IMR-90 (cell line): ENCODE measurements at regions not wholly inside any gene's neighbourhood (a gene's known extent, or its start where the extent isn't known, plus 50 kb on each side); places are given as distances from the start of the nearest gene placed in this dataset.

Source experiments
- ATAC-seq: fragments of 200-7000 bp; cut with Tn5 transposase; 2 replicates; pipeline ENCODE4 v1.9.1; 2020; ENCODE audit warnings: low read depth, mild to moderate bottlenecking, moderate library complexity
- BruUV-seq: library from RNA; stranded (reverse); fragments of 400-500 nt; replicated peaks from 2 replicates; lab custom pipeline; 2021; lab: Mats Ljungman, UMichigan
- CTCF ChIA-PET: fragments of 300-600 bp; formaldehyde crosslinking; extraction: SDS; loops from one replicate; lab custom pipeline; 2021; ENCODE audit warnings: antibody characterized with exemption; lab: Yijun Ruan, JAX
- POLR2A ChIA-PET: fragments of 300-600 bp; sonication (Branson Sonifier 250); formaldehyde crosslinking; loops from one replicate; lab custom pipeline; 2022; ENCODE audit warnings: antibody characterized with exemption; ENCODE audit not compliant: unreplicated experiment; lab: Charles Lee
- DNase-seq: peaks from one replicate; pipeline ENCODE4 v3.0.0; 2013
- H2AFZ ChIP-seq: replicated peaks from 2 replicates; pipeline ENCODE3; 2013; ENCODE audit warnings: low read length, mild to moderate bottlenecking; ENCODE audit not compliant: poor library complexity
- H2AK5ac ChIP-seq: 2 replicates; pipeline ENCODE4 v1.6.1; 2013; ENCODE audit warnings: low read depth, low read length, inconsistent platforms
- H2AK9ac ChIP-seq: replicated peaks from 2 replicates; pipeline ENCODE3; 2013; ENCODE audit warnings: mild to moderate bottlenecking, low read depth, low read length, moderate library complexity; ENCODE audit not compliant: poor library complexity
- H2BK120ac ChIP-seq: 2 replicates; pipeline ENCODE4 v1.6.1; 2013; ENCODE audit warnings: low read depth, low read length, inconsistent platforms
- H2BK15ac ChIP-seq: 3 replicates; pipeline ENCODE4 v1.6.1; 2013; ENCODE audit warnings: low read depth, low read length, inconsistent platforms
- H2BK20ac ChIP-seq: 2 replicates; pipeline ENCODE4 v1.6.1; 2013; ENCODE audit warnings: low read depth, mild to moderate bottlenecking, inconsistent platforms, low read length, moderate library complexity
- H2BK5ac ChIP-seq: 2 replicates; pipeline ENCODE4 v1.6.1; 2013; ENCODE audit warnings: mild to moderate bottlenecking, low read depth, low read length, inconsistent platforms; ENCODE audit not compliant: poor library complexity, severe bottlenecking
- H3K14ac ChIP-seq: replicated peaks from 2 replicates; pipeline ENCODE4 v1.6.1; 2013; ENCODE audit warnings: low read depth, low read length, inconsistent platforms
- H3K18ac ChIP-seq: 2 replicates; pipeline ENCODE4 v1.6.1; 2013; ENCODE audit warnings: low read depth, low read length, control low read depth
- H3K23ac ChIP-seq: 2 replicates; pipeline ENCODE4 v1.6.1; 2013; ENCODE audit warnings: low read depth, low read length, inconsistent platforms
- H3K27ac ChIP-seq: 2 replicates; pipeline ENCODE4 v1.5.1; 2013; ENCODE audit warnings: mild to moderate bottlenecking, control low read depth, low read length; ENCODE audit not compliant: insufficient read depth
- H3K27me3 ChIP-seq: 2 replicates; pipeline ENCODE4 v1.6.1; 2013; ENCODE audit warnings: low read length; ENCODE audit not compliant: control insufficient read depth, insufficient read depth
- H3K36me3 ChIP-seq: 2 replicates; pipeline ENCODE4 v1.6.1; 2013; ENCODE audit warnings: low read length, mixed read lengths; ENCODE audit not compliant: control insufficient read depth, insufficient read depth
- H3K4ac ChIP-seq: 2 replicates; pipeline ENCODE4 v1.6.1; 2013; ENCODE audit warnings: low read depth, low read length, inconsistent platforms
- H3K4me1 ChIP-seq: 2 replicates; pipeline ENCODE4 v1.6.1; 2013; ENCODE audit warnings: low read length, mixed read lengths; ENCODE audit not compliant: control insufficient read depth, insufficient read depth
- H3K4me2 ChIP-seq: 2 replicates; pipeline ENCODE4 v1.6.1; 2013; ENCODE audit warnings: low read depth, mild to moderate bottlenecking, control low read depth, low read length, moderate library complexity
- H3K4me3 ChIP-seq: 2 replicates; pipeline ENCODE4 v1.5.1; 2013; ENCODE audit warnings: low read depth, mild to moderate bottlenecking, control low read depth, low read length, moderate library complexity; ENCODE audit not compliant: insufficient read depth
- H3K56ac ChIP-seq: 2 replicates; pipeline ENCODE4 v1.6.1; 2013; ENCODE audit warnings: low read length, inconsistent platforms; ENCODE audit not compliant: insufficient read depth; ENCODE audit errors: extremely low read depth
- H3K79me1 ChIP-seq, 2 experiments: 2 replicates each; pipeline ENCODE4 v1.6.1; 2013; ENCODE audit warnings: low read length in 2 of 2, inconsistent platforms in 1 of 2, low read depth in 1 of 2
- H3K9ac ChIP-seq: 2 replicates; pipeline ENCODE4 v1.6.1; 2013; ENCODE audit warnings: low read depth, low read length, control low read depth
- H3K9me1 ChIP-seq: 2 replicates; pipeline ENCODE4 v1.6.1; 2013; ENCODE audit warnings: low read length, inconsistent platforms; ENCODE audit not compliant: insufficient read depth
- H3K9me3 ChIP-seq: 2 replicates; pipeline ENCODE4 v1.6.1; 2013; ENCODE audit warnings: low read length; ENCODE audit not compliant: control insufficient read depth, insufficient read depth
- H4K20me1 ChIP-seq: 2 replicates; pipeline ENCODE4 v1.6.1; 2013; ENCODE audit warnings: low read length, inconsistent platforms; ENCODE audit not compliant: insufficient read depth
- H4K5ac ChIP-seq: 2 replicates; pipeline ENCODE4 v1.6.1; 2013; ENCODE audit warnings: mild to moderate bottlenecking, low read depth, low read length, control low read depth
- H4K8ac ChIP-seq, 2 experiments: 2 replicates each; pipeline ENCODE4 v1.6.1; 2013; ENCODE audit warnings: low read depth in 2 of 2, low read length in 2 of 2, control low read depth in 1 of 2, inconsistent platforms in 1 of 2
- H4K91ac ChIP-seq: 2 replicates; pipeline ENCODE4 v1.6.1; 2013; ENCODE audit warnings: low read depth, low read length, inconsistent platforms; ENCODE audit not compliant: insufficient read depth
- CHD1 ChIP-seq: IDR thresholded peaks from 2 replicates; pipeline ENCODE4 v1.6.1; 2012; ENCODE audit warnings: low read depth, low read length, improper control_type of control experiment
- POLR2A ChIP-seq: IDR thresholded peaks from 2 replicates; pipeline ENCODE4 v1.6.1; 2012; ENCODE audit warnings: mild to moderate bottlenecking, low read depth, low read length
- RFX5 ChIP-seq: IDR thresholded peaks from 2 replicates; pipeline ENCODE4 v1.8.0; 2012; ENCODE audit warnings: low read depth, mild to moderate bottlenecking, low read length, moderate library complexity
- WGBS, 2 experiments: methylation state at CpG; one replicate each; pipeline versions ENCODE4 v1.1.5 to v1.1.7; 2013; ENCODE audit warnings: missing lambda C conversion rate in 2 of 2; ENCODE audit not compliant: insufficient read length in 1 of 2; ENCODE audit errors: extremely low coverage in 2 of 2; 5-methylcytosine and 5-hydroxymethylcytosine counted together
- dilution Hi-C: fragments of 300-500 bp; cut with HindIII; formaldehyde crosslinking; loops from one replicate; pipeline ENCODE4 v1.14.3; 2018; ENCODE audit warnings: low sequenced_read_pairs; ENCODE audit not compliant: unreplicated experiment
- in situ Hi-C: fragments of 300-500 bp; cut with MboI; formaldehyde crosslinking; loops from 3 replicates; pipeline ENCODE4 v1.14.3; 2019; ENCODE audit warnings: low sequenced_read_pairs, inconsistent platforms, mixed read lengths
- intact Hi-C: fragments of 100-400 bp; cut with micrococcal nuclease; formaldehyde crosslinking; loops from 2 replicates; pipeline ENCODE4 v1.10.0; 2022

DNA sequence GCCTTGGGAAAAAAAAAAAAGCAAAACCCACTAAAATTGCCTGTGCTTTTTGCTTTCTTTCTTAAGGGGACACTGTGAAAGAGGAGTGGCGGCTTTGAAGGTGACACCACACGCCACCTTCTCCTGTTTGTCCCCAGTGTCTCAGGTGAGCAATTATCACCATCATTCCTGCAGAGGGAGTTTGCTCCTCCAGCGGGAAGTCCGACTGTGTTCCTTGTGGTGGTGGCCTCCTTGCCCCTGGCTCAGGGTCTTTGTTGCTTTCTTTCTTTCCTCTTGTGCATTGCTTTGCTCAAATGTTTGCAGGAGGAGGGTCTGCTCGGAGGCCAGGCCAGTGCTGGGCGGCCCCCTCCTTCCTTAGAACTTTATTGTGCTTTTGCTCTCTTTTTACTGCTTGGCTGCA, 164.3 kb upstream of the CXCR4 start:
- Histone ChIP-seq H3K4ac (no peak overlapping the region), H2AK9ac (no peak overlapping the region), H2AK5ac (no peak overlapping the region), H3K9me1 (no peaks in the 10 kb centered on the region), H3K14ac (no peak overlapping the region), H3K9ac (no peak overlapping the region), H2BK20ac (no peak overlapping the region), H3K27me3 (no peaks in the 10 kb centered on the region), H3K36me3 (no peaks in the 10 kb centered on the region), H3K4me3 (no peak overlapping the region), H3K56ac (no peak overlapping the region), H3K79me1 (no peaks in the 10 kb centered on the region), H4K91ac (no peak overlapping the region), H4K20me1 (no peaks in the 10 kb centered on the region), H3K18ac (no peak overlapping the region), H2AFZ (no peak overlapping the region), H3K27ac (no peak overlapping the region), H2BK5ac (no peak overlapping the region), H3K4me2 (no peak overlapping the region), H2BK15ac (no peak overlapping the region), H3K4me1 (no peaks in the 10 kb centered on the region), H3K23ac (no peak overlapping the region), H4K8ac (no peak overlapping the region), H4K5ac (no peak overlapping the region), H3K9me3 (no peaks in the 10 kb centered on the region), H2BK120ac (no peak overlapping the region)
- POLR2A ChIA-PET, result no interaction called here
- BruUV-seq, result no TSS peak
- ATAC-seq, result no peak
- intact Hi-C loops (no loop called here), dilution Hi-C loops (no loop called here), in situ Hi-C loops (no loop called here)
- no peak for DNase-seq
- TF ChIP-seq RFX5, result no peak
- TF ChIP-seq POLR2A, result no peak
- no peak for TF ChIP-seq CHD1
- WGBS, 2 experiments, result no CpG with 5 or more reads among the region's 6 CpGs
- CTCF ChIA-PET, result no interaction called here
